Naive B cell (primary cell): ENCODE measurements at regions not wholly inside any gene's neighbourhood (a gene's known extent, or its start where the extent isn't known, plus 50 kb on each side); places are given as distances from the start of the nearest gene placed in this dataset.
"Not testable (repeated sequence)": the region's sequence is repeated elsewhere in the genome, so short reads cannot be mapped to it uniquely, and the experiment has no call there.

ENCODE experiments used
- ATAC-seq, 2 donors: fragments of 150-1000 bp; cut with Tn5 transposase; 2 replicates each; pipeline ENCODE4 v1.10.0; 2021; ENCODE audit warnings: low read depth in 2 of 2, mild to moderate bottlenecking in 2 of 2, moderate library complexity in 2 of 2
- DNase-seq: peaks from one replicate; pipeline ENCODE4 v3.0.0; 2022
- H3K27ac Mint-ChIP-seq, 6 donors: one replicate each; pipeline ENCODE4 v1.8.0; 2020 to 2022; ENCODE audit warnings: mild to moderate bottlenecking in 6 of 6, mixed read lengths in 6 of 6, moderate library complexity in 5 of 6, inconsistent platforms in 2 of 6
- H3K27me3 Mint-ChIP-seq, 3 donors: one replicate each; pipeline ENCODE4 v1.8.0; 2021 to 2022; ENCODE audit warnings: mixed read lengths in 3 of 3, mild to moderate bottlenecking in 1 of 3
- H3K36me3 Mint-ChIP-seq, 2 donors: one replicate each; pipeline ENCODE4 v1.8.0; 2020 to 2022; ENCODE audit warnings: mixed read lengths in 2 of 2, inconsistent platforms in 1 of 2, mild to moderate bottlenecking in 1 of 2
- H3K4me1 Mint-ChIP-seq, 3 donors: one replicate each; pipeline ENCODE4 v1.8.0; 2020 to 2022; ENCODE audit warnings: mixed read lengths in 3 of 3, inconsistent platforms in 1 of 3, mild to moderate bottlenecking in 1 of 3, moderate library complexity in 1 of 3
- H3K4me3 Mint-ChIP-seq, 8 donors: one replicate each; pipeline ENCODE4 v1.8.0; 2020 to 2022; ENCODE audit warnings: mild to moderate bottlenecking in 8 of 8, mixed read lengths in 8 of 8, moderate library complexity in 8 of 8, inconsistent platforms in 2 of 8
- H3K9me3 Mint-ChIP-seq, 7 donors: one replicate each; pipeline ENCODE4 v1.8.0; 2020 to 2022; ENCODE audit warnings: mixed read lengths in 7 of 7, mild to moderate bottlenecking in 5 of 7, inconsistent platforms in 2 of 7, moderate library complexity in 1 of 7

- H3K27ac Mint-ChIP-seq, ATAC-seq, DNase-seq, H3K4me3 Mint-ChIP-seq, H3K27me3 Mint-ChIP-seq, H3K4me1 Mint-ChIP-seq: not testable (repeated sequence)
- Mint-ChIP-seq H3K9me3 (peaks cover 4 to 17% (median 9%) of the 10 kb centered on the region in 7 donors), H3K36me3 (peaks cover 0 to 15% of the 10 kb centered on the region in 2 donors)
Observed at GRCh38 chr6:100043961-100044360, 49.9 kb upstream of the MCHR2 start.
